Ishikawa (cell line): ENCODE measurements at regions not wholly inside any gene's neighbourhood (a gene's known extent, or its start where the extent isn't known, plus 50 kb on each side); places are given as distances from the start of the nearest gene placed in this dataset.

Experiments used
- CEBPB ChIP-seq: IDR thresholded peaks from 2 replicates; pipeline ENCODE4 v1.6.1; 2012
- CREB1 ChIP-seq: IDR thresholded peaks from 2 replicates; pipeline ENCODE4 v1.6.1; 2012; ENCODE audit warnings: low read depth
- EGR1 ChIP-seq: IDR thresholded peaks from 2 replicates; pipeline ENCODE4 v1.6.1; 2012
- EP300 ChIP-seq: IDR thresholded peaks from 2 replicates; pipeline ENCODE4 v1.6.1; 2012; ENCODE audit warnings: borderline replicate concordance
- FOXM1 ChIP-seq: IDR thresholded peaks from 2 replicates; pipeline ENCODE4 v1.6.1; 2012; ENCODE audit warnings: low read depth, borderline replicate concordance
- MAX ChIP-seq: IDR thresholded peaks from 2 replicates; pipeline ENCODE4 v1.6.1; 2012
- NFIC ChIP-seq: IDR thresholded peaks from 2 replicates; pipeline ENCODE4 v1.6.1; 2012
- RAD21 ChIP-seq: IDR thresholded peaks from 2 replicates; pipeline ENCODE4 v1.6.1; 2012; ENCODE audit warnings: low read depth
- REST ChIP-seq: IDR thresholded peaks from 2 replicates; pipeline ENCODE4 v1.6.1; 2012; ENCODE audit warnings: low read depth, mild to moderate bottlenecking
- TAF1 ChIP-seq: IDR thresholded peaks from 2 replicates; pipeline ENCODE4 v1.6.1; 2012; ENCODE audit warnings: low read depth, mild to moderate bottlenecking
- TCF12 ChIP-seq: IDR thresholded peaks from 2 replicates; pipeline ENCODE4 v1.6.1; 2012; ENCODE audit warnings: low read depth
- TEAD4 ChIP-seq: IDR thresholded peaks from 2 replicates; pipeline ENCODE4 v1.6.1; 2012
- USF1 ChIP-seq: IDR thresholded peaks from 2 replicates; pipeline ENCODE4 v1.6.1; 2012
- YY1 ChIP-seq: IDR thresholded peaks from 2 replicates; pipeline ENCODE4 v1.6.1; 2012; ENCODE audit warnings: low read depth
- ZBTB7A ChIP-seq: IDR thresholded peaks from 2 replicates; pipeline ENCODE4 v1.6.1; 2012; ENCODE audit warnings: low read depth

- TF ChIP-seq TEAD4 (no peak), MAX (no peak), RAD21 (no peak), EGR1 (no peak), EP300 (no peak), TAF1 (no peak), CEBPB (no peak), NFIC (no peak), REST (no peak), YY1 (no peak), USF1 (no peak), ZBTB7A (no peak), CREB1 (no peak), FOXM1 (no peak), TCF12 (no peak)
Measured at GRCh38 chr12:85484387-85484786, 204.4 kb downstream of the ALX1 start.

- TF ChIP-seq TEAD4 (no peak), NFIC (no peak), TCF12 (no peak), EGR1 (no peak), FOXM1 (no peak), CEBPB (no peak)
Measured at GRCh38 chr12:85489194-85489593, 209.2 kb downstream of the ALX1 start.

- TF ChIP-seq CREB1 (no peak), USF1 (no peak), RAD21 (no peak), NFIC (no peak), EGR1 (no peak), CEBPB (no peak), EP300 (no peak), MAX (no peak), TAF1 (no peak), TCF12 (no peak), TEAD4 (no peak), FOXM1 (no peak), REST (no peak), ZBTB7A (no peak), YY1 (no peak)
Measured at GRCh38 chr12:85504164-85504563, 224.1 kb downstream of the ALX1 start.

- TF ChIP-seq MAX = no peak
Measured at GRCh38 chr12:85504624-85505023, 224.6 kb downstream of the ALX1 start.

GRCh38 chr12:85507456-85507855 lies 227.4 kb downstream of the ALX1 start:
- TF ChIP-seq EP300 (no peak), MAX (no peak), NFIC (no peak), EGR1 (no peak), RAD21 (no peak), CEBPB (no peak), ZBTB7A (no peak), REST (no peak), FOXM1 (no peak), TEAD4 (no peak), TAF1 (no peak), TCF12 (no peak), CREB1 (no peak)
